ENCODE measurements at regions not wholly inside any gene's neighbourhood (a gene's known extent, or its start where the extent isn't known, plus 50 kb on each side); places are given as distances from the start of the nearest gene placed in this dataset.

GRCh38 chr1:37100310-37100709 lies 66.0 kb upstream of the GRIK3 start:
- no peak overlapping the region for H3K27ac ChIP-seq

DNA sequence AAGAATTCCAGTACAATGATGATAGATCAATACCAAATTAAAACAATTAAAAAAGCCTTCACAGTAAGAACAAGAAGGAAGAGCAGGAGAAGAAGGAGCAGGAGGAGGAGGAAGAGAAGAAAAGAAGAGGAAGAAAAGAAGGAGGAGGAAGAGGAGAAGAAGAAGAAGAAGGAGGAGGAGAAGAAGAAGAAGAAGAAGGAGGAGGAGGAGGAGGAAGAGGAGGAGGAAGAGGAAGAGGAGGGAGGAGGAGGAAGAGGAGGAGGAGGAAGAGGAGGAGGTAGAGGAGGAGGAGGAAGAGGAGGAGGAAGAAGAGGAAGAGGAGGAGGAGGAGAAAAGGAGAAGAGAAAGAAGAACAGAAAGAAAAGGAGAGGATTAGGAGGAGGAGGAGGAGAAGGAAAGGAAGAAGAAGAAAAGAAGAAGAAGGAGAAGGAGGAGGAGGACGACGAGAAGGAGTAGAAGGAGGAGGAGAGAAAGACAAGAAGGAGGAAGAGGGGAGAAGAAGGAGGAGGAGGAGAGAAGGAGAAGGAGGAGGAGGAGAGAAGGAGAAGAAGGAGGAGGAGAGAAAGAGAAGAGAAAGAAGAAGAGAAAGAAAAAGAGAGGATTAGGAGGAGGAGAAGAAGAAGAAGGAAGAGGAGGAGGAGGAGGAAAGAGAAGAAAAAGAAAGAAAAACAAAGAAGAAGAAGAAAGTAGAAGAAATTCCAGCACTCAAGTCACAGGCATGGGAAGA lies 68.5 kb upstream of the GRIK3 start:
- no peak for TF ChIP-seq CTCF (conservative IDR thresholded peaks at IDR 0.05)
- no peak overlapping the region for H3K27ac ChIP-seq

More at GRCh38 chr1:37100310-37100709, 66.0 kb upstream of the GRIK3 start:
- TF ChIP-seq CTCF (conservative IDR thresholded peaks at IDR 0.05): no peak

DNA sequence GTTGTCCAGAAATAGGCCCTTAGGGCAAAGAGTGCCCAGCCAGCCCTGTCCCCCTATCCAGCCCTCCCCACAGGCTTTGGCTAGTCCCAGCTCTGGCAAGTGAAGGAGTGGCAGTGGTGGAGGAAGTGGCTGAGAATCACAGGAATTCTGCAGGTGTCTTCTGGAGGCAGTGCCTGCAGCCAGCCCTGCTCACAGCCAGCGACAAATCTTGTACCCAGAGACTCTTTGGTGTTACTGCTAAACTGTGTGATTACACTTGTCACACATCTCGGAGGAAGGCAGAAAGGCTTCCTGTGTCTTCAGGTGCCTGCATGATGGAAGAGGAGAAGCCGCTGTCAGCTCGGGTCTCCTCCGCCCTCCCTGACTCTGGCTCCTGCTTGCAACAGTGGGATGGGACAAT lies 71.6 kb upstream of the GRIK3 start:
- no peak overlapping the region for H3K27ac ChIP-seq
- no peak for TF ChIP-seq CTCF (conservative IDR thresholded peaks at IDR 0.05)

DNA sequence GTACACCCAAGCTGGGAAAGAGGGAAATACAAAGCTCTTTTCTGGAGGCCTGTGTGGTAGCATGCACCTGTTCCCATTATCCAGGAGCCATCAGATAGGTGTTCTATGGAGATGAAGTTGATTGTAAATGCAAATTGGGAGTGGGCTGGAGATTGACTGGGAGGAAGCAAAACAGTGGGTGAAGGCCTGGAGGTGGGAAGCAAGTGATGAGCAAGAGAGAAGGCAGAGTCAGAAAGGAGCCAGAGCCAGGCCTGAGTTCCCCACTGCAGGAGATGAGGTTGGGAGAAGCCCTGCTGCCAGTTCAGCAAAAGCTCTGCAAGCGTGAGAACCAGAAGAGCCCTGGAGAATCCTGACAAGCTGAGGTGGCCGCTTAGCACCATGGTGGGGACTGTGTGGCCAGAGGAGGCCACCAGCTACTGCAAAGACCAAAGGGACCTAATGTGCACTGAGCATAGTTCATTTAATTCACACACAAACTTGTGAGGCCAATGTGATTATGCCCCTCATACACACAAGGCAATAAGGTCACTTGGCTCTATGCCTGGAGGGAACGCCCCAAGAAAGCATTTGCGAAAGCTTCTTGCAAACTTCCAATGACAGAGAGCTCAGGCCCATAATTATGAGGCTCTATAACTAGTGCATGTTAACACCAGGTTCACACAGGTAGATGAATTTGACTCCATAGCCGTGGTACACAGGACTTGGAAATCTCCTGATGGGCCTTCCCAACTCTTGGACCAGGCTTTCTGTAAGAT lies 73.0 kb upstream of the GRIK3 start:
- no peak for TF ChIP-seq CTCF (conservative IDR thresholded peaks at IDR 0.05)
- H3K27ac ChIP-seq: no peak overlapping the region

DNA sequence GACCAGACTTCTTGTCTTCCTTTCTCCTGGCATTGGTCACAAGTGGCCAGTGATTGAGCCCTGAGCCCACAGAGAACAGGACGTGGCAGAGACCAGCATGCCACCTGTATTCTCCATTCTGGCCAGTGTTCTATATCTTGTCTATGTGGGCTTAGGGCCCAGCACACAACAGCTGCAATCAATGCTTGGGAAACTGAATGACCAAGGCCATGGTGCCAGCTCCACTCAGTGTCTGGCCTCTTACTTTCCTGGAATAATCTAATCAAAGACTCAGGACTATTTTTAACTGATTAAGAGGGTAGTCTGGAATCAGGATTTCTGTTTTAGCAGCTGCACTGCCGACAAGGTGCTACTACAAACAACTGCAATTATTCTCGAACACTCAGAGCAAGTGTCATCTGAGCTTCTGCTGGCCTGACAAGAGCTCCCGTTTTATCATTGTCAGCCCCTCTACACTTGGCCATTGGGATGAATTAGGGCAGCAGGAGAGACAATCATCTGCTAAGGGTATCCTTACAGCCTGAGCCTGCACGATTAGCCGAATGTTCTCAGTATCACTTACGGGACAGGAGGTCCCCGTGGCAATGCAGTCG lies 74.4 kb upstream of the GRIK3 start:
- TF ChIP-seq CTCF (conservative IDR thresholded peaks at IDR 0.05): no peak
- H3K27ac ChIP-seq: no peak overlapping the region

GRCh38 chr1:37112430-37112829 lies 78.1 kb upstream of the GRIK3 start:
- no peak for TF ChIP-seq CTCF (conservative IDR thresholded peaks at IDR 0.05)
- H3K27ac ChIP-seq: no peak overlapping the region

DNA sequence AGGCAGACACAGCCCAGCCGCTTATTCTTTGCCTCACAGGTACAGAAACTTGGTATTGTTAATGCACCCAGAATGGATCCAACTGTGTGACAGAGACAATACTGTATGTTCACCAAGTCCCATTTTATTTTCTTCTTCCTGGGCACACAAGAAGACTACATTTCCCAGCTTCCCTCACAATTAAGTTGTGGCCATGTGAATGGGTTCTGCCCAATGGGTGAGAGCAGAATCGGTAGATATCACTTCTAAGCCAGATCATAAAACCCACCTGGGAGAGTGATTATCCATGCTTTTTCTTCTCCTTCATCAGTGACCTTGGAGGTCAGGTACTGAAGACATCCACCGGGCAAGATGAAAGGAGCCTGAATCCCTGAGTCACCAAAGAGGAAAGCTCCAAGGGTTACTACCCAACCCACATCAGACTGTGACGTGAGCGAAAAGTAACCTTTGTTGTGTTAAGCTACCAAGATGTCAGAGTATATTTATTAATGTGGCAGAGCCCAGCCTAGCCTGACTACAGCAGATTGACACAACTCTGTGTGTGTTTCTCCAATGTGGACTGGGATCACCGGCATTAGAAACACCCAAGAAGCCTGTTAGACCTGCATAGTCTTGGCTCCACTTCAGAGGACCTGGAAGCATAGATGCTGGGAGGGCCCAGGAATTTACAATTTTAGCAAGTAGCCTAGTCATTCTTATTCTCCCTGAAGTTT lies 79.1 kb upstream of the GRIK3 start:
- no peak for TF ChIP-seq CTCF (conservative IDR thresholded peaks at IDR 0.05)
- no peak overlapping the region for H3K27ac ChIP-seq

Measured in VCaP (cell line).